ELF-1 (cell line): ENCODE measurements at regions not wholly inside any gene's neighbourhood (a gene's known extent, or its start where the extent isn't known, plus 50 kb on each side); places are given as distances from the start of the nearest gene placed in this dataset.

Experiments used
- DNase-seq: peaks from one replicate; pipeline ENCODE4 v3.0.0-alpha.2; 2016; ENCODE audit warnings: low read depth, low spot score

- no peak for DNase-seq
These were observed 65.0 kb upstream of the TRPC4 start for GRCh38 chr13:37934339-37935191.

- DNase-seq = no peak
These were observed 59.7 kb upstream of the TRPC4 start for GRCh38 chr13:37929308-37929707.

GRCh38 chr13:37927561-37927960 is 58.0 kb upstream of the TRPC4 start:
- no peak for DNase-seq

DNA sequence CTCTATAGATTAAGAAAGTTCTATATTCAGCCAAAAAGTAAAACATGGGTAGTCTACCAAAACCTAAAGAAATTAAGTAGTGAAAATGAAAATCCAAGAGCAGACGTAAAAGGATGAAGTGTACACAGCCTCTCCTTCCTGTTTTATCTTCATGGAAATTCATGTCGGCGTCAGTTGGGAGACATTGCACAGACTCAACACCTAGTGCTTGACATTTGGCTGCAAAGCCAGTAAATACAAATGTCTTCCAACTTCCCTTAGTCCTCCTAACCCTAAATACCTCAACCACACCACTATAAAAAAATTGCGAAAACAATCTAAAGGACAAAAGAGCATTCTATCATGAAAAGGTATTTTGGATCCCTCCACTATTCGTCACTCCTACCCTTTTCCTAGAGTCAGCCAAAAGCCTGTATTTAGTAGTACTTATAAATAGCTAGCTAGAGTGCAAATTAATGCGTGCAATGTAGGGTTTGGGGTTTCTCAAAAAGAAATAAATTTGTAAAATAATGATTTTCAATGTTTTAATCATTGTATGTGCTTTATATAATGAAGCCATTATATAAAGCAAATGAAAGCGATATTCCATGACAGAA is 56.4 kb upstream of the TRPC4 start:
- DNase-seq = no peak

DNA sequence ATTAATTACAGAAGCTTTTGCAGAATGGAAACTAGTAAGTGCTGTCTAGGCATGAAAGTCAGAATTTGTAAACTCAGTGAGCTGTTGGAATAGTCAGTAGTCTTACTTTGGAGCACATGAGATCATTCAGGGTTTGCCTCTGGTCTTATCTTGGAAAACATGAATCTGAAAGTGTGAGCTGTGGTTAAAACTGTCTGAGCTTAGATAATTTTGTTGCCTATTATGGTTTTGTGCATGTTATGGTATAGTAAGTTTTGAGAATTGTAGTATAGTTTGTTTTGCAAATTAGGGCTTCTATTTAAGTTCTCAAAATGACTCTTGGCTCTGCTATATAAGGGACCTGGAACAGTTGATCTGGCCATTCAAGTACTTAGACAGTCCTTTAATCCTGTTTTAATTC is 53.7 kb upstream of the TRPC4 start:
- DNase-seq = no peak

- no peak for DNase-seq
These were observed 49.8 kb upstream of the TRPC4 start for GRCh38 chr13:37919329-37919880.
